Smooth muscle cell (in vitro differentiated cells): ENCODE measurements at regions not wholly inside any gene's neighbourhood (a gene's known extent, or its start where the extent isn't known, plus 50 kb on each side); places are given as distances from the start of the nearest gene placed in this dataset.

ENCODE experiments used
- DNase-seq: peaks from one replicate; lab custom pipeline; 2025; ENCODE audit not compliant: unreplicated experiment; lab: John Stamatoyannopoulos, UW
- H2AFZ ChIP-seq: fragments of 200-600 bp; sonication (generic); 2 replicates; pipeline ENCODE4 v1.6.0; 2016; ENCODE audit warnings: antibody characterized with exemption, low read depth, mild to moderate bottlenecking
- H3F3A ChIP-seq: fragments of 200-600 bp; sonication (generic); 2 replicates; pipeline ENCODE4 v1.6.0; 2017; ENCODE audit warnings: antibody characterized with exemption, low read depth
- H3K27ac ChIP-seq: fragments of 200-600 bp; sonication (generic); 2 replicates; pipeline ENCODE4 v1.5.1; 2016; ENCODE audit warnings: low read depth, mild to moderate bottlenecking
- H3K27me3 ChIP-seq: fragments of 200-600 bp; sonication (generic); 2 replicates; pipeline ENCODE4 v1.6.1; 2016; ENCODE audit warnings: low read depth, mild to moderate bottlenecking
- H3K36me3 ChIP-seq: fragments of 200-600 bp; sonication (generic); 2 replicates; pipeline ENCODE4 v1.5.1; 2016; ENCODE audit warnings: low read depth
- H3K4me1 ChIP-seq: fragments of 200-600 bp; sonication (generic); 2 replicates; pipeline ENCODE4 v1.5.1; 2016; ENCODE audit warnings: low read depth
- H3K4me2 ChIP-seq: fragments of 200-600 bp; sonication (generic); 2 replicates; pipeline ENCODE4 v1.6.0; 2016; ENCODE audit warnings: mild to moderate bottlenecking
- H3K4me3 ChIP-seq: fragments of 200-600 bp; sonication (generic); 2 replicates; pipeline ENCODE4 v1.5.1; 2016; ENCODE audit warnings: mild to moderate bottlenecking
- H3K79me2 ChIP-seq: fragments of 200-600 bp; sonication (generic); 2 replicates; pipeline ENCODE4 v1.6.0; 2016; ENCODE audit warnings: low read depth, mild to moderate bottlenecking
- H3K9ac ChIP-seq: fragments of 200-600 bp; sonication (generic); 2 replicates; pipeline ENCODE4 v1.6.0; 2016; ENCODE audit warnings: low read depth
- H3K9me3 ChIP-seq: fragments of 200-600 bp; sonication (generic); replicated peaks from 2 replicates; pipeline ENCODE4 v1.5.1; 2016; ENCODE audit warnings: low read depth
- H4K20me1 ChIP-seq: fragments of 200-600 bp; sonication (generic); 2 replicates; pipeline ENCODE4 v1.6.0; 2016; ENCODE audit warnings: low read depth
- WGBS: methylation state at CpG from one replicate; pipeline ENCODE4 v1.1.7; 2016; ENCODE audit warnings: low lambda C conversion rate; 5-methylcytosine and 5-hydroxymethylcytosine counted together
- TF ChIP-seq, protein P1 (sequence below): fragments of 200-600 bp; sonication (generic); IDR thresholded peaks from 2 replicates; pipeline ENCODE4 v1.5.1; 2017; ENCODE audit warnings: borderline replicate concordance, mild to moderate bottlenecking, antibody characterized with exemption; ENCODE audit not compliant: insufficient read depth, poor library complexity, severe bottlenecking

DNA sequence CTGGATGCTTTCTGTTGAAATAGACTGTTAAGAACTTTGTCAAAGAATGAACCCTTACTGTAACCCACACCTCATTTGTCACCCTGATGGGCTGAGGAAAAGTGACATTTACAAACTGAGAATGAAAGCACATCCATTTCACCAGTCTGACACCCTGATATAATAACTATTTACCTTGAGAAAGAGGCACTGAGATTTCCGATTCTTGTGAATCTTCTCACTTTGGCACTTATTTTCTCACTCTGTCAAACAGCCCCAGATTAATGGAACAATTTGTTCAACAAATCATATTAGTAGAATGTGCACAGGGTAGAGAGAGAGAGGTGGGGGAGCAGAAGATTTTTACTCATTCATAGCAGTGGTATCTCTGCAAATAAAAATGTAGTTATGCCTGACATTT lies 606.9 kb downstream of the MCTP2 start:
- no peak overlapping the region for H3K27ac ChIP-seq
- no peaks in the 10 kb centered on the region for H3K9me3 ChIP-seq
- no peaks in the 10 kb centered on the region for H3K79me2 ChIP-seq
- H3K36me3 ChIP-seq: no peaks in the 10 kb centered on the region
- H3K4me2 ChIP-seq: no peak overlapping the region
- no peaks in the 10 kb centered on the region for H3K4me1 ChIP-seq
- no peak overlapping the region for H3K4me3 ChIP-seq
- no peaks in the 10 kb centered on the region for H3F3A ChIP-seq
- H3K9ac ChIP-seq: no peak overlapping the region
- TF ChIP-seq, protein P1, sequence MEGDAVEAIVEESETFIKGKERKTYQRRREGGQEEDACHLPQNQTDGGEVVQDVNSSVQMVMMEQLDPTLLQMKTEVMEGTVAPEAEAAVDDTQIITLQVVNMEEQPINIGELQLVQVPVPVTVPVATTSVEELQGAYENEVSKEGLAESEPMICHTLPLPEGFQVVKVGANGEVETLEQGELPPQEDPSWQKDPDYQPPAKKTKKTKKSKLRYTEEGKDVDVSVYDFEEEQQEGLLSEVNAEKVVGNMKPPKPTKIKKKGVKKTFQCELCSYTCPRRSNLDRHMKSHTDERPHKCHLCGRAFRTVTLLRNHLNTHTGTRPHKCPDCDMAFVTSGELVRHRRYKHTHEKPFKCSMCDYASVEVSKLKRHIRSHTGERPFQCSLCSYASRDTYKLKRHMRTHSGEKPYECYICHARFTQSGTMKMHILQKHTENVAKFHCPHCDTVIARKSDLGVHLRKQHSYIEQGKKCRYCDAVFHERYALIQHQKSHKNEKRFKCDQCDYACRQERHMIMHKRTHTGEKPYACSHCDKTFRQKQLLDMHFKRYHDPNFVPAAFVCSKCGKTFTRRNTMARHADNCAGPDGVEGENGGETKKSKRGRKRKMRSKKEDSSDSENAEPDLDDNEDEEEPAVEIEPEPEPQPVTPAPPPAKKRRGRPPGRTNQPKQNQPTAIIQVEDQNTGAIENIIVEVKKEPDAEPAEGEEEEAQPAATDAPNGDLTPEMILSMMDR: no peak
- H3K27me3 ChIP-seq: peaks cover 16% of the 10 kb centered on the region
- no peaks in the 10 kb centered on the region for H4K20me1 ChIP-seq
- DNase-seq: no peak
- H2AFZ ChIP-seq: peak overlapping the region; percentile 41
- 73% methylated on average over 1 of the region's 1 CpG for WGBS

DNA sequence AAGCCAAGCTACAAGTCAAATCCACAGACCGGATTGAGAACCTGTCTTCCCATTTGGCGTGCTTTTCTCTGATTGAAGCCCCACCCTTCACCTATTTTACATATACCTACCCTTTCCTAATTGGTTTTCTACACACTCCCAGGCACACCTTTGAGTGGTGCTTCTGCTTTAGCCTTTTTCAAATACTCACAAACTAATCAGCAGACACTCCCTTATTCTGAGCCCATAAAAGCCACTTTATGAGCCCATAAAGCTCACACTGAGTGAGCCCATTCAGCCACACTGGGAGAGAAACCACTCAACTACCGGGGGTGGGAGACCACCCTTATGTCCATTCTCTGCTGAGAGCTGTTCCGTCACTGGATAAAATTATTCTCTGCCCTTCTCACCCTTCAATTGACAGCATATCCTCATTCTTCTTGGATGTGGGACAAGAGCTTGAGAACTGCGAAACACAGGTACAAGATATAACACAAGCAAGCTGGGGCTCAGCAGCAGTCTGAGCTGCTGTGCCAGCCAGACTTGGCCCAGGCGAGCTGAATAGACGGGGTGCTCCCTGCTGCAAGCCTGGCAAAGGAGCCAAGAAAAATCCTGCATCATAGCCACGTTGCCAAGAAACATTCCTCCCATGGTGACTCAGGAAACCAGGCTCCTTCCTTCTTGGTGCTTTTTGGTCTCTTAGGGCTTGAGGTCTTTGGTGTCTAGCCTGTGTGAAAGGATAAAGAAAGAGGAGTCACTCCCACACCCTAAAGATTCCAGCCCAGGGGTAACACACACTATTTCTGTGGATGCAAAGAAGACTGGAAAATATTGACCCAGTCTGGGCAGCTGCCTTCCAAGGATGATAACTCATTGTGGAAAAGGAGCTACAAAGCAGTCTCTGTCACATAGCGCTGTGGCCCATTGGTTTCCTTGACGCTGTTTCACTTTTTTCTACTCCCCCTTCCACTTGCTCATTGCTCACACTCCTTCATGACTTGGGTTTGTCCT lies 609.7 kb downstream of the MCTP2 start:
- H3K4me2 ChIP-seq: peak overlapping the region; percentile 26
- DNase-seq: no peak

DNA sequence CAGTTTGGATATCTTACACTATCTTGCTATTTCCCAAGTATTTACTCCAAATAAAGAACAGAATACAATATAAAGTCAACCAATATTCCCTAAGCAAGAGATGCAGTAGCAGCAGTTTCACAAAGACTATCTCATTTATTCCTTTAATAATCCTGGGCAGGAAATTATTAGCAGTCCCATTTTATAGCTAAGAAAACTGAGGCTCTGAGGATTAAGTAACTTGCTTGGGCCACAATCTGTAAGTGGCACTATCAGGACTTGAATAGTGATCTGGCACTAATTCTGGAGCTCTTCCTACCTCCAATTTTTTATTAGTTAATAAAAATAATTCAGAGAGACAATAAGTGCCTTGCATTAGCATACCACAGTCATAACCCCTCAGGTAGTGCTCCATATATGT lies 611.7 kb downstream of the MCTP2 start:
- no peak overlapping the region for H3K9ac ChIP-seq
- no peaks in the 10 kb centered on the region for H4K20me1 ChIP-seq
- H3K36me3 ChIP-seq: no peaks in the 10 kb centered on the region
- no peak for DNase-seq
- no peak overlapping the region for H3K27ac ChIP-seq
- H2AFZ ChIP-seq: no peak overlapping the region
- TF ChIP-seq, protein P1: no peak
- peaks cover 5% of the 10 kb centered on the region for H3F3A ChIP-seq
- no peaks in the 10 kb centered on the region for H3K9me3 ChIP-seq
- no peak overlapping the region for H3K4me3 ChIP-seq
- peaks cover 3% of the 10 kb centered on the region for H3K4me1 ChIP-seq
- H3K79me2 ChIP-seq: no peaks in the 10 kb centered on the region
- H3K27me3 ChIP-seq: peaks cover 16% of the 10 kb centered on the region
- H3K4me2 ChIP-seq: no peak overlapping the region

More for the DNA sequence above, 609.7 kb downstream of the MCTP2 start:
- Histone ChIP-seq H3K4me1 (peaks cover 3% of the 10 kb centered on the region), H3K9ac (no peak overlapping the region), H4K20me1 (no peaks in the 10 kb centered on the region), H3F3A (peaks cover 5% of the 10 kb centered on the region), H3K4me3 (no peak overlapping the region), H3K27me3 (peaks cover 16% of the 10 kb centered on the region), H3K36me3 (no peaks in the 10 kb centered on the region), H3K79me2 (no peaks in the 10 kb centered on the region), H3K27ac (no peak overlapping the region), H3K9me3 (no peaks in the 10 kb centered on the region), H2AFZ (no peak overlapping the region)
- TF ChIP-seq, protein P1: no peak
- WGBS: 57% methylated on average over 10 of the region's 10 CpGs
